ENCODE measurements at regions not wholly inside any gene's neighbourhood (a gene's known extent, or its start where the extent isn't known, plus 50 kb on each side); places are given as distances from the start of the nearest gene placed in this dataset.

DNA sequence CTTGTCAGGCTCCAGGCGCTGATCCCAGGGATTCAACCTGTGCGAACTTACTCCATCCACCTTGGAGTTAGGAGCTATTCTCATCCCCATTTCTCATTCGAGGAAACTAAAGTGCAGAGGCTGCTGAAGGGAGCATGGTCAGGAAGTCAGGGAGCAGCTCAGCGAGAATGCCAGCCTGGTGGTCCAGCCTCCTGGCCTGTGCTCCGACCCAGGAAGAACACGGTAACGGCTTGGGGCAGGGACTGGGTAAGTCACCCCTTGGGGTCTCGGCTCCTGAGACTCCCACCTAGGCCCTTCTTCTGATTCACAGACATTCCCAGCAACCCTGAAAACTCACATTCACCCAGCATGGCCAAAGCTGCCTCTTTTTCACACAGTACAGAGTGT lies 132.8 kb downstream of the CRYBB2 start:
- Histone ChIP-seq H3K79me2 (ENCODE audit: control insufficient read depth, insufficient read depth, low read length) (no peaks in the 10 kb centered on the region), H3K27ac (ENCODE audit: low read length in 2 of 2) (no peak overlapping the region), H3K4me1 (ENCODE audit: control insufficient read depth in 2 of 2, insufficient read depth in 2 of 2, low read length in 2 of 2) (no peaks in the 10 kb centered on the region), H3K27me3 (replicated peaks in 1 of 4; ENCODE audit: control extremely low read depth in 1 of 4, control insufficient read depth in 3 of 4, insufficient read depth in 4 of 4, low read length in 3 of 4) (no peaks in the 10 kb centered on the region), H3K36me3 (replicated peaks in 1 of 2; ENCODE audit: control extremely low read depth in 1 of 2, control insufficient read depth in 1 of 2, extremely low read depth in 1 of 2, insufficient read depth in 2 of 2, low read length in 1 of 2) (peaks cover 0 to 41% of the 10 kb centered on the region in 2 experiments), H3K9me3 (ENCODE audit: control extremely low read depth in 1 of 3, control insufficient read depth in 2 of 3, insufficient read depth in 1 of 3, low read length in 2 of 3) (no peaks in the 10 kb centered on the region), H4K20me1 (ENCODE audit: control insufficient read depth, insufficient read depth, low read length, poor library complexity, severe bottlenecking) (no peaks in the 10 kb centered on the region), H3K9ac (ENCODE audit: low read length) (no peak overlapping the region), H3K4me3 (ENCODE audit: control extremely low read depth in 1 of 5, extremely low read depth in 1 of 5, insufficient read depth in 1 of 5, low read depth in 2 of 5, low read length in 4 of 5) (no peak overlapping the region), H2AFZ (ENCODE audit: insufficient read depth, low read depth, low read length, poor library complexity, severe bottlenecking) (no peak overlapping the region), H3K4me2 (replicated peaks; ENCODE audit: low read depth, low read length, poor library complexity, severe bottlenecking) (no peak overlapping the region)
- ATAC-seq (ENCODE audit: low read depth) (no peak), DNase-seq (no peak)
- CTCF ChIA-PET = no interaction called here
- Mint-ChIP-seq H3K4me1 (no peaks in the 10 kb centered on the region), H3K27me3 (no peaks in the 10 kb centered on the region), H3K4me3 (no peak overlapping the region), H3K9me3 (ENCODE audit: insufficient read depth) (no peaks in the 10 kb centered on the region), H3K27ac (no peak overlapping the region)
- WGBS (ENCODE audit: insufficient coverage) = 96% methylated on average over 7 of the region's 8 CpGs
- POLR2A ChIA-PET = no interaction called here
- TF ChIP-seq EZH2 (IDR thresholded peaks at IDR 0.05; ENCODE audit: borderline replicate concordance, insufficient read depth, low read depth, low read length, poor library complexity, severe bottlenecking) = no peak
- TF ChIP-seq, protein P1, sequence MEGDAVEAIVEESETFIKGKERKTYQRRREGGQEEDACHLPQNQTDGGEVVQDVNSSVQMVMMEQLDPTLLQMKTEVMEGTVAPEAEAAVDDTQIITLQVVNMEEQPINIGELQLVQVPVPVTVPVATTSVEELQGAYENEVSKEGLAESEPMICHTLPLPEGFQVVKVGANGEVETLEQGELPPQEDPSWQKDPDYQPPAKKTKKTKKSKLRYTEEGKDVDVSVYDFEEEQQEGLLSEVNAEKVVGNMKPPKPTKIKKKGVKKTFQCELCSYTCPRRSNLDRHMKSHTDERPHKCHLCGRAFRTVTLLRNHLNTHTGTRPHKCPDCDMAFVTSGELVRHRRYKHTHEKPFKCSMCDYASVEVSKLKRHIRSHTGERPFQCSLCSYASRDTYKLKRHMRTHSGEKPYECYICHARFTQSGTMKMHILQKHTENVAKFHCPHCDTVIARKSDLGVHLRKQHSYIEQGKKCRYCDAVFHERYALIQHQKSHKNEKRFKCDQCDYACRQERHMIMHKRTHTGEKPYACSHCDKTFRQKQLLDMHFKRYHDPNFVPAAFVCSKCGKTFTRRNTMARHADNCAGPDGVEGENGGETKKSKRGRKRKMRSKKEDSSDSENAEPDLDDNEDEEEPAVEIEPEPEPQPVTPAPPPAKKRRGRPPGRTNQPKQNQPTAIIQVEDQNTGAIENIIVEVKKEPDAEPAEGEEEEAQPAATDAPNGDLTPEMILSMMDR (IDR thresholded peaks at IDR 0.05) = no peak
- intact Hi-C loops (cut with micrococcal nuclease) = no loop called here

DNA sequence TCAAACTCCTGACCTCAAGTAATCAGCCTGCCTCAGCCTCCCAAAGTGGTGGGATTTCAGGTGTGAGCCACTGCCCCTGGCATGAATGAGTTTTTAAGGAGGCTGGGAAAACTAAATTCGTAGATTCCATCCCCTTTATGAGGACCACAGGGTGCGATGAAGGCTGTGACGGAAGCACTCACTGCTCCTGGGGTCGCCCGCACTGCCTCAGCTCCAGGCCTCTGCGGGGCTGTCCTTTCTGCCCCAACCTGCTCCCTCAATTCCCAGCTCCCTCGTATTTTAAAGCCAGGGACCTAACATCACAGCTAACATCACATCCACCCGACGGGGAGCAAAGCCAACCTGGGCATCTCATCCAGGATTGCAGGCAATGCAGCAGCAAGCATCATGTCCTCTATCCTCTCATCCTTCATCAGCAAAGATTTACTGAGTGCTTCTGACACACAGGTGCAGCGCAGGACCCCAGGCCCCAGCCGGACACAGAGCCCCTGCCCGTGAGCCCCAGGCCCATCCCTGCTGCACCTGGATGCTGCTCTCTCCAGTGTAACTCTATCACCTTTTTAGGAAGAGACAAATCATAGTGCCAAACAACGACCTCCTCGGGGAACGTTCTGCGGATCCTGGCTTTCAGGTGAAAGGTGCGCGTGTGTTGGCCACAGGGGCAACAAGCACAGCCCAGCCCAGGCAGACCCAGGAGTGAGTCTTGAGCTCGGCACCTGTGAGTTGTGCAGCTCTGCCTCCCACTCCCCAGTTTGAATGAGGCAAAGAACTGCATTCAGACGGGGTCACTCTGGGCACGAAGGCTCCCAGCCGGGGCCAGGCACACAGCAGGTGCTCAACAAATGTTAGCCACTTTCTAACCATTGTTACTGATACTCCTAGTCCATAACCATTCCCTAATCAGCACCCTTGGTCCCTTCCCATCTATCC lies 134.3 kb downstream of the CRYBB2 start:
- Mint-ChIP-seq H3K27ac (no peak overlapping the region), H3K4me3 (no peak overlapping the region), H3K9me3 (ENCODE audit: insufficient read depth) (no peaks in the 10 kb centered on the region), H3K4me1 (no peaks in the 10 kb centered on the region), H3K27me3 (no peaks in the 10 kb centered on the region)
- H3K9me3 ChIP-seq (ENCODE audit: control extremely low read depth in 1 of 3, control insufficient read depth in 2 of 3, insufficient read depth in 1 of 3, low read length in 2 of 3) = no peaks in the 10 kb centered on the region
- ATAC-seq (ENCODE audit: low read depth) = no peak
- no peaks in the 10 kb centered on the region for H4K20me1 ChIP-seq (ENCODE audit: control insufficient read depth, insufficient read depth, low read length, poor library complexity, severe bottlenecking)
- no peak for TF ChIP-seq EZH2 (IDR thresholded peaks at IDR 0.05; ENCODE audit: borderline replicate concordance, insufficient read depth, low read depth, low read length, poor library complexity, severe bottlenecking)
- TF ChIP-seq, protein P1 (IDR thresholded peaks at IDR 0.05) = no peak
- H3K4me1 ChIP-seq (ENCODE audit: control insufficient read depth in 2 of 2, insufficient read depth in 2 of 2, low read length in 2 of 2) = no peaks in the 10 kb centered on the region
- DNase-seq = no peak
- H3K9ac ChIP-seq (ENCODE audit: low read length) = no peak overlapping the region
- H3K27ac ChIP-seq (ENCODE audit: low read length in 2 of 2) = no peak overlapping the region
- H3K4me2 ChIP-seq (replicated peaks; ENCODE audit: low read depth, low read length, poor library complexity, severe bottlenecking) = no peak overlapping the region
- no peak overlapping the region for H2AFZ ChIP-seq (ENCODE audit: insufficient read depth, low read depth, low read length, poor library complexity, severe bottlenecking)
- intact Hi-C loops (cut with micrococcal nuclease) = no loop called here
- POLR2A ChIA-PET = no interaction called here
- CTCF ChIA-PET = interaction anchor here (0.7 kb wide), 1 partner anchor 150 kb away, joined by 3 read pairs; no protein-coding TSS in a partner anchor
- H3K27me3 ChIP-seq (replicated peaks in 1 of 4; ENCODE audit: control extremely low read depth in 1 of 4, control insufficient read depth in 3 of 4, insufficient read depth in 4 of 4, low read length in 3 of 4) = no peaks in the 10 kb centered on the region
- no peaks in the 10 kb centered on the region for H3K79me2 ChIP-seq (ENCODE audit: control insufficient read depth, insufficient read depth, low read length)
- no peak overlapping the region for H3K4me3 ChIP-seq (ENCODE audit: control extremely low read depth in 1 of 5, extremely low read depth in 1 of 5, insufficient read depth in 1 of 5, low read depth in 2 of 5, low read length in 4 of 5)
- 94% methylated on average over 22 of the region's 22 CpGs for WGBS (ENCODE audit: insufficient coverage)
- H3K36me3 ChIP-seq (replicated peaks in 1 of 2; ENCODE audit: control extremely low read depth in 1 of 2, control insufficient read depth in 1 of 2, extremely low read depth in 1 of 2, insufficient read depth in 2 of 2, low read length in 1 of 2) = peaks cover 0 to 38% of the 10 kb centered on the region in 2 experiments

Measured in B cell (primary cell).